ENCODE measurements at regions not wholly inside any gene's neighbourhood (a gene's known extent, or its start where the extent isn't known, plus 50 kb on each side); places are given as distances from the start of the nearest gene placed in this dataset.

DNA sequence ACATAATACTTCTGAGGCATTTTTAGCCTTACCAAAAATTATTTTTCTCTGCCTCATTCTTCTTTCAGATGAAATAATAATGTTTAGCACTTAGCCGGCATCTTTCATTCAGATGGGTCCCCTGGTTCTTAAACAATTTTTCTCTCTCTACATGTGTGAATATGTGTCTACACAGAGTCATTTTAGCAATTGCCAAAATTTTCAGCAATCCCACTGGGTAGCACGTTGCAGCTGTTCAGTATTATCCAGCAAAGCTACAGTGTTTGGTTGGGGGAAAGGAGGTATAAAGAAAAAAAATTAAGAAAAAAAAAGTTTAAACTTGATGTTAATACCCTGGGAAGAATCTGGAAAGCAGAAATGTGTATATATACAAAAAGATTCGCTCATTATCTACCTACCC is 160.5 kb upstream of the TRHDE start:
- Mint-ChIP-seq H3K27ac (no peak overlapping the region), H3K36me3 (no peaks in the 10 kb centered on the region), H3K9me3 (peaks cover 0 to 3% (median 0%) of the 10 kb centered on the region in 9 donors), H3K4me3 (no peak overlapping the region), H3K27me3 (peaks cover 0 to 4% (median 0%) of the 10 kb centered on the region in 5 donors), H3K4me1 (no peaks in the 10 kb centered on the region)
- DNase-seq (no peak), ATAC-seq (no peak)
- POLR2A ChIA-PET = no interaction called here

DNA sequence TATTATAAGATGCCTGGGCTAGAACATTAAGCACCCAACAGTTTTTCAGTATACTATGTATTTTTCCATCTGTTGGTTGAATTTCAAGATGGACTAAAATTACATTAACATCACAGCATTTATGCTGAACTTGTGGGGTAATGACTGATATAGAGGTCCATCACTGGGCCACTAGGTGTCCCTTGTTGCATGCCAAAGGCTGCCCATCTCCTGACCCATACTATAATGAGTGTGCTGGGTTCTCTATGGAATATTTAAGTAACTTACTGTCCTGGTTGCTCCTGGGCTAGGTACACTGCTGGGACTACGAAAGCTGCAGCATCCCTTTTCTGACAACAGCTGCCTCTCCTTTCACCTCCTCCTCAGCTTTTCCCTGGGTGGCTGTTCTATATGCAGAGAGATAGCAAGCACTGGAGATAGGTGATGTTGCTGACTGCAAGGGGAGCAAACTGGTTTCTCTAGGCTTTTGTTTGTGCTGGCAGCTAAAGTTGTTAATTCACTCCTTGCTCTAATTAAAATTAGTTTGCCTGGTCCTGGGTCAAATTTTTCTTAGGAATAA is 138.6 kb upstream of the TRHDE start:
- no peaks in the 10 kb centered on the region for H3K36me3 Mint-ChIP-seq
- POLR2A ChIA-PET = no interaction called here

DNA sequence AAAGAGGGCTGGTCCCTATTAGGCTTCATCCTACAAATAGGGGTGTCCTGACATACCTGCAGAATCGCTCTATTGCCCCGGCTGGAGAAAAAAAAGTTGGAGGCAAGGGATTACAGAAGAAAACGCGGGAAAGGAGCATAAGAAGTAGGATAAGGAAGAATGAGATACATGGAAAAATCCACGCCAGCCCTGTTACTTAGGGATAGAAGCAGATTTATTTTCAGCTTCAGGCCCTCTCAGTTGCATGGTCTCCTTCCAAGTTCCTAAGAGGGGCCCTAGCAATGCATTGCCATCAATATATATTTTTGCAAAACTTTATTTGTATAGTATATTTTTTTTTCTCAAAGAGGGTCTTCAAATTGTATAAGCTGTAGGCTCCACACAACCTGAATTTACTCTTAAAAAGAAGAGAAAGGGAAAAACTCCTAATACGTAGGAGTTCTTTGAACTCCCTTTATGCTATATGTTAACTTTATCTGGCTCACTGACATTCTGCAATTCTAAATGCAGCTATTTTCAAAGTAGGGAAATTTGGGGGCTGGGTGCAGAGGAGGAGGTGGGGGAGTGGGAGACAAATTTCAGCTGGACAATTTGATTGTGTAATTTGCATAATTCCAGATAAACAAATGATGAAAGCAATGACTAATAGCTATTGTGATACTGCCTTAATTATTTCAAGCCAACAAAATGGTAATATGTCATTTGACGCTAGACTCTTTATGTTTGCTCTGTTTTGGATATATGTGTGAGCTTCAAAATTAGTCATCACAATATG is 137.7 kb upstream of the TRHDE start:
- Mint-ChIP-seq H3K27me3 (peaks cover 0 to 3% (median 0%) of the 10 kb centered on the region in 5 donors), H3K4me1 (no peaks in the 10 kb centered on the region), H3K27ac (no peak overlapping the region), H3K36me3 (no peaks in the 10 kb centered on the region), H3K9me3 (peaks cover 0 to 4% (median 0%) of the 10 kb centered on the region in 9 donors), H3K4me3 (no peak overlapping the region)
- DNase-seq (no peak), ATAC-seq (no peak)
- POLR2A ChIA-PET = no interaction called here

More for the DNA sequence above, 138.6 kb upstream of the TRHDE start:
- Mint-ChIP-seq H3K27ac (no peak overlapping the region), H3K4me1 (no peaks in the 10 kb centered on the region), H3K9me3 (peaks cover 0 to 4% (median 0%) of the 10 kb centered on the region in 9 donors), H3K27me3 (peaks cover 0 to 3% (median 0%) of the 10 kb centered on the region in 5 donors), H3K4me3 (no peak overlapping the region)
- ATAC-seq (no peak), DNase-seq (no peak)

DNA sequence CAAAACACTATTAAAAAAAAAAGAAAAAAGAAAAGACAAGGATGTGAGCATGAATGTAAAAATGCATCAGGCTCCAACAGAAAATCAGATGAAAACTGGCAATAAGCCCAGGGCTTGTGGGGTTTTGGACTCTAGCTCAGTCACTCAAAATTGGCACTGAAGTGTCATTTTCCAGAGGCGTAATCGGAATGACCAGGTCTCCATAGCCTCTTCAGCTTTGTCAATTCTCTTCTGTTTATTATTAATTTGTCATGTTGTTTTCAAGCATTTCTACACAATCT is 137.2 kb upstream of the TRHDE start:
- Mint-ChIP-seq H3K27me3 (peaks cover 0 to 3% (median 0%) of the 10 kb centered on the region in 5 donors), H3K9me3 (peaks cover 0 to 4% (median 0%) of the 10 kb centered on the region in 9 donors)
- ATAC-seq = no peak

DNA sequence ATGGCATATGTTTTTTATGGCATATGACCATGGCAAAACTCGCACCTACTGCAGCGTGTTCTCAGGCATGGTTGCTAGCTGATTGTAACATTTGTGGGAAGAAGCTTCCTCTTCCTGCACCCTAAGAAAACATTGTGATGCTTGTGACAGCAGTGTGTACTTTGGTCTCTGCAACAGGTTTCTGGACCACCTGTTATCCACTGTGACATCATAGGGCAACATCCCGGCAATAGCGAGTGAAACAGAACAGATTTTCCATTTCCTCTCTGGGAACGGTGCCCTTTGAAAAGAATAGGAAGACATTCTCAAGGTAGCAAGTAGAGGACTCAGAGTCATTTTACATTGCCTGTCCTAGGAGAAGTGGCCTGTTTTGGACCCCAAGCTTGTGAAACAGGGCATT is 135.4 kb upstream of the TRHDE start:
- H3K27me3 Mint-ChIP-seq = peaks cover 0 to 3% (median 0%) of the 10 kb centered on the region in 5 donors
- ATAC-seq (no peak), DNase-seq (no peak)
- no peaks in the 10 kb centered on the region for H3K36me3 Mint-ChIP-seq
- peaks cover 0 to 3% (median 0%) of the 10 kb centered on the region in 9 donors for H3K9me3 Mint-ChIP-seq
- no peak overlapping the region for H3K4me3 Mint-ChIP-seq
- H3K4me1 Mint-ChIP-seq = no peaks in the 10 kb centered on the region
- POLR2A ChIA-PET = no interaction called here
- no peak overlapping the region for H3K27ac Mint-ChIP-seq

More for the DNA sequence above, 137.2 kb upstream of the TRHDE start:
- Mint-ChIP-seq H3K4me1 (no peaks in the 10 kb centered on the region), H3K27ac (no peak overlapping the region), H3K4me3 (no peak overlapping the region), H3K36me3 (no peaks in the 10 kb centered on the region)
- DNase-seq = no peak
- POLR2A ChIA-PET = no interaction called here

DNA sequence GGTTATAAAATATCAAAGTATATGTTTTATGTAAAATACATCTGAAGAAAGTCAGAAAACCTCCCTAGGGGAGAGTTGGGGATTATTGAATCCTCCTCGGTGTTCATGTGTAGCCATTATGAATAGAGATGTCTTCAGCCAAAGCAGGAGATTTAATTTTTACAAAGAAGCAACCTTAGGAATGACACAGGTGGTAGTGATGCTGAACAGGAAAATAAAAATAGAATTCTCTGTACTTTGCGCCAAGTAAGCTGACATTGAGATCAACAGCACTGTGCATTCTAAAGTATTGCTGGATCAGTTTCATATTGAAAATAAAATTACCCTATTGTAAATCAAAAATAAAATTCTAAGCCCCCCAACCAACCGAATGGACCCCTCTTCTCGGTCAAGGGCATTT is 132.8 kb upstream of the TRHDE start:
- POLR2A ChIA-PET = no interaction called here
- no peak for ATAC-seq
- Mint-ChIP-seq H3K27ac (no peak overlapping the region), H3K27me3 (peaks cover 0 to 3% (median 0%) of the 10 kb centered on the region in 5 donors), H3K4me1 (no peaks in the 10 kb centered on the region), H3K4me3 (no peak overlapping the region), H3K36me3 (no peaks in the 10 kb centered on the region), H3K9me3 (peaks cover 0 to 3% (median 0%) of the 10 kb centered on the region in 9 donors)
- no peak for DNase-seq

DNA sequence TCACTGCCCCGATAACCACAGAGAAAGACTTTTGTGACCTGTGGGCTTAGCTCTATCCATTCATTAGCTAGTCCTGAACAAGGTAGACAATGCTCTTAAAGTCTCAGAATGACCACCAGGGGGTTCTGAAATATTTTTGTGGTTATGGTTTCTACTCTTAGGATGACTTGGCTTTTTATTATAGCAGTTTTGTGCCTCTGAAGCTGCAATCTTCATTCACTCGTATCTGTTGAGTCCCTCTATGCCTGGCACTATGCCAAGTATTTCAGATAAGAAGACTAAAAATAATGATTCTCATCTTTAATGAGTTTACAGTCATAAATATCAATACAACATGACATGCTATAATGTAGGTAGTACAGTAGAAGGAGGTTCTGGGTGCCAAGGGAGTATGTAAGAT is 130.8 kb upstream of the TRHDE start:
- no peak for ATAC-seq
- H3K4me3 Mint-ChIP-seq = no peak overlapping the region
- no peaks in the 10 kb centered on the region for H3K4me1 Mint-ChIP-seq
- H3K27ac Mint-ChIP-seq = no peak overlapping the region
- peaks cover 0 to 3% (median 0%) of the 10 kb centered on the region in 5 donors for H3K27me3 Mint-ChIP-seq
- no peak for DNase-seq
- H3K36me3 Mint-ChIP-seq = no peaks in the 10 kb centered on the region
- POLR2A ChIA-PET = no interaction called here
- peaks cover 0 to 2% (median 0%) of the 10 kb centered on the region in 9 donors for H3K9me3 Mint-ChIP-seq

DNA sequence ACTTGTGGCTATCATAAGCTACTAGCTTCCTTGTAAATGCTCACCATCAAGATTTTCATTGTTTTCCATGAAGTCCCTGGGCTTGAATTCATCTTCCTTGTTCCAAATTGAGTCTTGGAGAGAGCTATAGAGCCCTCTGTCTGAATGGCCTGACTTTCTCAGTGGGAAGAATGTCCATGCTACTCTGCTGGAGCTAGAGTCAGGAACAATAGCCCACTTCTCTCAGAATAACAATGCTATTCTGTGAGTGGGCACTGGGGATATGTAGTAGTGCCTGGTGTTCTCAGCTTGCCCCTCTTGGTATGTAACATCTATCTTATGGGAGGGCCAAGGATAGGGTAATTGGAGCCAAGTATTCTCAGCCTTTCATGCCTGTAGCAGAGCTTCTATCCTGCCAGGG is 127.6 kb upstream of the TRHDE start:
- Mint-ChIP-seq H3K27ac (no peak overlapping the region), H3K4me1 (no peaks in the 10 kb centered on the region)
- POLR2A ChIA-PET = no interaction called here

DNA sequence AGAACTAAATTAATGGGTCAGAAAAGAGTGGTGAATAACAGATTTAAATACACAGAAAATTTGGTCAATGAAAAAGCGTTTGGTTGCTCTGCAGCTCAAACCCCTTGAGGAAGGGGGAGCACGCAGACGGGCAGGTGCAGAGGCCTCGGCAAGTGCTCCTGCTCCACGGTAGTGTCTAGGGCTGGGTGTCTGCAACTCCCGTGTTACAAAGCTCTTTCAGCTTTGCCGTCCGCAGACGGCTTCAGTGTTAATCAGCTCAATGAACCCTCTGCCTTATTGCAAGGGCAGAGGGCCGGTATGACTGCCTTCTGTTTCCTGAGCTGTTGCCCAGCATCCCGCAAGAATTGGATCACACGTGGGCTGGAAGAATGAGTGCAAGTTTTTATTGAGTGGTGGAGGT is 125.7 kb upstream of the TRHDE start:
- POLR2A ChIA-PET = no interaction called here
- Mint-ChIP-seq H3K9me3 (peaks cover 0 to 5% (median 0%) of the 10 kb centered on the region in 9 donors), H3K4me1 (no peaks in the 10 kb centered on the region), H3K27me3 (peaks cover 0 to 3% (median 0%) of the 10 kb centered on the region in 5 donors), H3K27ac (peak overlapping the region in 1 of 10 donors; percentile 4), H3K36me3 (no peaks in the 10 kb centered on the region), H3K4me3 (no peak overlapping the region)
- ATAC-seq = no peak
- DNase-seq = no peak

More for the DNA sequence above, 127.6 kb upstream of the TRHDE start:
- Mint-ChIP-seq H3K9me3 (peaks cover 0 to 2% (median 0%) of the 10 kb centered on the region in 9 donors), H3K27me3 (peaks cover 0 to 3% (median 0%) of the 10 kb centered on the region in 5 donors), H3K36me3 (no peaks in the 10 kb centered on the region), H3K4me3 (no peak overlapping the region)
- DNase-seq (no peak), ATAC-seq (no peak)

DNA sequence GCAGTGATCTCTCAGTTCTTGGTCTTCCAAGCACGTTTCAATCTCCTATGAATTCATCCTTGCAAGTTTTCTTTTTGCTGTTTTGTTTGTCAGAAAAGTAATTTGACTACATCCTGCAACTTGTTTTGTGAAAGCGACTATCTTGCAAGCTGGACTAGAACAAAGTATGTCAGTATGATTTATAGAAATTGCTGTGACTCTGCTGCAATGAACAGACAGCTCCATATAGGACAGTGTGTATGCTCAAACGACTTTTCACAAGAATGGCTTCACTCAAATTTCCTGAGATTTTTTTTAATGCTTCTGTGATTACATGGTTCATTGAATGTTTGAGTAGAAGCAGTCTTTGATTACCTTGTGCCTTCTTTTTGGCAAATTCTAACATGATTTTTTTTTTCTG is 123.5 kb upstream of the TRHDE start:
- Mint-ChIP-seq H3K36me3 (no peaks in the 10 kb centered on the region), H3K4me1 (no peaks in the 10 kb centered on the region), H3K27ac (no peak overlapping the region), H3K9me3 (peaks cover 0 to 13% (median 0%) of the 10 kb centered on the region in 9 donors), H3K4me3 (no peak overlapping the region), H3K27me3 (peaks cover 0 to 5% (median 0%) of the 10 kb centered on the region in 5 donors)
- no peak for DNase-seq
- POLR2A ChIA-PET = no interaction called here
- no peak for ATAC-seq

DNA sequence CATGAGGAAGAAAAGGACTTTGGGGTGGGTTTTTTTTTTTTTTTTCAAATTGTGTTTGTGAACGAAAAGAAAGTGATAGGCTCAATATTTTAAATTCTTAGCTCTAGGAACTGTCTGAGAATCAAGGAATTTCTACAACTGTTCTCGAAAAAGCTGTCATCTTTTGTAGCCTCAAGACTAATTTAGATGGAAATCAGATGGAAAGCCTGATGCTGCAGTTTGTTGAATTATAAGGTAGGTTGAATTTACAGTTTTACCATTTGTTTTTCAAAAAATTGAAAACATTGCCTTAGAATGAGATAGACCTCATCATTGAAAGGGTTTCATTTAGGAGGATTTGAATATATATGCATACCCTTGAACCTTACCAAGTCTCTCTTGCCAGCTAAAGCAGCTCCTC is 109.3 kb upstream of the TRHDE start:
- Mint-ChIP-seq H3K4me1 (no peaks in the 10 kb centered on the region), H3K36me3 (no peaks in the 10 kb centered on the region), H3K27me3 (peaks cover 0 to 5% (median 0%) of the 10 kb centered on the region in 5 donors), H3K9me3 (peaks cover 0 to 4% (median 0%) of the 10 kb centered on the region in 9 donors), H3K27ac (no peak overlapping the region), H3K4me3 (no peak overlapping the region)
- ATAC-seq (no peak), DNase-seq (no peak)
- POLR2A ChIA-PET = no interaction called here

DNA sequence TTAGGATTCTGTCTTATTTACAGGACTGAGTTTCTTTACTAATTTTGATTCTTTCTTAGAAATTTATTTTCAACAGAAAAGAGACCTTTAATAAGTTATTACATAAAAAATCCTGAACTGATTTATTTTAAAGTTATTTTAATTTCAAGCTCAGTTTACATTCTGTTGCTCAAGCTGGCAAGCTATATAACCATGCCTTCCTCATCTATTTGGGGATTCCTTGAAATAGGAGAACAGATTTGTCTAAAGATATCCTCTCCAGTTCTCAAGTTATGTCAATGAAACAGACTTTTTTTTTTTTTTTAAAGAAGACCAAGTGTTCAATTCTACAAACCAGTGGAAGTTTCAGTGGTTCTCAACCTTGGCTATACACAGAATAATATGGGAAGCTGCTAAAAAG is 103.3 kb upstream of the TRHDE start:
- POLR2A ChIA-PET = no interaction called here
- no peaks in the 10 kb centered on the region for H3K4me1 Mint-ChIP-seq
- peaks cover 0 to 4% (median 0%) of the 10 kb centered on the region in 5 donors for H3K27me3 Mint-ChIP-seq
- H3K27ac Mint-ChIP-seq = no peak overlapping the region
- no peak overlapping the region for H3K4me3 Mint-ChIP-seq
- peaks cover 0 to 4% (median 0%) of the 10 kb centered on the region in 9 donors for H3K9me3 Mint-ChIP-seq
- ATAC-seq (no peak), DNase-seq (no peak)
- no peaks in the 10 kb centered on the region for H3K36me3 Mint-ChIP-seq

DNA sequence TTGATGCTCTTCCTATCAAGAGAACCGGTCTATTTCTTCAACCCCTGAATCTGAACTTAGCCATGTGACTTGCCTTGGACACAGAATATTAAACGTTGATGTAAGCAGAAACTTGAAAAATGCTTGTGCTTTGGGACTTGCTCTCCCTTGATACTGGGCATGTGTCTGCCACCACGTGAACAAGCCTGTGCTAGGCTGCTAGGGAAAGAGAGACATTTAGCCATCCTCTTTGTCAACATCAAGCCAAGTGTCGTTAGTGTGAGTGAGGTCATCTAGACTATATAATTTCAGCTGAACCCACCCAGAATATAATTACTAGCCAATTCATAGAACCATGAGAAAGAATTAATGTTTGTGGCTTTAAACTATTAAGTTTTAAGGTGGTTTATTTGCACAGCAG is 98.2 kb upstream of the TRHDE start:
- Mint-ChIP-seq H3K4me1 (no peaks in the 10 kb centered on the region), H3K4me3 (no peak overlapping the region), H3K9me3 (peaks cover 0 to 5% (median 0%) of the 10 kb centered on the region in 9 donors), H3K27ac (no peak overlapping the region), H3K36me3 (no peaks in the 10 kb centered on the region), H3K27me3 (peaks cover 0 to 4% (median 0%) of the 10 kb centered on the region in 5 donors)
- ATAC-seq = no peak
- POLR2A ChIA-PET = no interaction called here
- DNase-seq = no peak

DNA sequence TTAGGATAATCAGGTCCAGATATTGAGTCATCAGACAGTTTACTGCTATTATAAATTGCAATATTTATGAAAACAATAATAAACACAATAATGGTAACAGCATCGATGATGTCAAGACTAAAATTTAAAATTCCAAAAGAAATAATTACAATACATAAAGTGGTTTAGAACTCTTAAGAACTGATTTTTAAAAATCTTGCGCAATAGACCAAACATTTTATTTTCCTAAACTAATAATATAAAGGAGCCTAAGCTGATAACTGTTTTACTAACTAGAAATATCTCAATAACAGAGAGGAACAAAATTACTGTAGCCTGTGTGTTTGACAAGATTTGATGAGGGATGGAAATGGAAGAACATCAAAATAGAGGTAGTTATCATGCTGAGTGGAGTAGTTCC is 93.9 kb upstream of the TRHDE start:
- no peak for ATAC-seq
- POLR2A ChIA-PET = no interaction called here

More for the DNA sequence above, 93.9 kb upstream of the TRHDE start:
- no peak overlapping the region for H3K4me3 Mint-ChIP-seq
- H3K27me3 Mint-ChIP-seq = peaks cover 0 to 3% (median 0%) of the 10 kb centered on the region in 5 donors
- no peaks in the 10 kb centered on the region for H3K4me1 Mint-ChIP-seq
- H3K9me3 Mint-ChIP-seq = peaks cover 0 to 5% (median 0%) of the 10 kb centered on the region in 9 donors
- DNase-seq = no peak
- no peak overlapping the region for H3K27ac Mint-ChIP-seq
- no peaks in the 10 kb centered on the region for H3K36me3 Mint-ChIP-seq

Data from naive thymus-derived CD8-positive, alpha-beta T cell (primary cell).